CD4-positive, alpha-beta memory T cell (primary cell): ENCODE measurements at regions not wholly inside any gene's neighbourhood (a gene's known extent, or its start where the extent isn't known, plus 50 kb on each side); places are given as distances from the start of the nearest gene placed in this dataset.

Experiments used
- CTCF ChIA-PET: fragments of 350-600 bp; sonication (Branson Sonifier 250); formaldehyde crosslinking; loops from one replicate; lab custom pipeline; 2021; ENCODE audit warnings: inconsistent platforms; ENCODE audit not compliant: partially characterized antibody; lab: Charles Lee
- POLR2A ChIA-PET: fragments of 350-600 bp; sonication (Branson Sonifier 250); formaldehyde crosslinking; loops from one replicate; lab custom pipeline; 2021; ENCODE audit not compliant: partially characterized antibody; lab: Charles Lee
- DNase-seq, 5 donors: peaks; one replicate each; pipeline versions ENCODE4 v3.0.0 to v3.0.0-alpha.2; 2020 to 2022; ENCODE audit warnings: mixed read lengths in 1 of 5
- H3K27ac ChIP-seq: one replicate; pipeline ENCODE4 v1.7.0; 2013; ENCODE audit warnings: low read depth, low read length
- H3K27me3 ChIP-seq: 2 replicates; pipeline ENCODE4 v1.7.0; 2013; ENCODE audit warnings: mild to moderate bottlenecking, low read length, moderate library complexity; ENCODE audit not compliant: insufficient read depth
- H3K36me3 ChIP-seq: 2 replicates; pipeline ENCODE4 v1.7.0; 2013; ENCODE audit warnings: mild to moderate bottlenecking, low read length, moderate library complexity; ENCODE audit not compliant: insufficient read depth
- H3K4me1 ChIP-seq: 2 replicates; pipeline ENCODE4 v1.7.0; 2013; ENCODE audit warnings: mild to moderate bottlenecking, low read length, moderate library complexity; ENCODE audit not compliant: insufficient read depth
- H3K4me3 ChIP-seq, 2 donors: one replicate each; pipeline ENCODE4 v1.7.0; 2013; ENCODE audit warnings: low read length in 2 of 2, mild to moderate bottlenecking in 1 of 2
- H3K9me3 ChIP-seq, 2 donors: one replicate each; pipeline ENCODE4 v1.7.0; 2013; ENCODE audit warnings: low read length in 2 of 2, control low read depth in 1 of 2; ENCODE audit not compliant: control insufficient read depth in 1 of 2
- H3K27ac Mint-ChIP-seq, 7 donors: one replicate each; pipeline ENCODE4 v1.8.0; 2020 to 2021; ENCODE audit warnings: mixed read lengths in 7 of 7, mild to moderate bottlenecking in 6 of 7, inconsistent platforms in 3 of 7, moderate library complexity in 3 of 7
- H3K27me3 Mint-ChIP-seq, 2 donors: one replicate each; pipeline ENCODE4 v1.8.0; 2020 to 2021; ENCODE audit warnings: mixed read lengths in 2 of 2
- H3K36me3 Mint-ChIP-seq, 2 donors: one replicate each; pipeline ENCODE4 v1.8.0; 2020 to 2021; ENCODE audit warnings: mixed read lengths in 2 of 2, inconsistent platforms in 1 of 2, mild to moderate bottlenecking in 1 of 2
- H3K4me1 Mint-ChIP-seq, 4 donors: one replicate each; pipeline ENCODE4 v1.8.0; 2020 to 2021; ENCODE audit warnings: mixed read lengths in 4 of 4, mild to moderate bottlenecking in 1 of 4
- H3K4me3 Mint-ChIP-seq, 8 donors: one replicate each; pipeline ENCODE4 v1.8.0; 2020 to 2021; ENCODE audit warnings: mixed read lengths in 8 of 8, mild to moderate bottlenecking in 7 of 8, moderate library complexity in 6 of 8, inconsistent platforms in 3 of 8
- H3K9me3 Mint-ChIP-seq, 8 donors: one replicate each; pipeline ENCODE4 v1.8.0; 2020 to 2021; ENCODE audit warnings: mixed read lengths in 8 of 8, mild to moderate bottlenecking in 5 of 8, inconsistent platforms in 3 of 8, moderate library complexity in 1 of 8
- intact Hi-C: fragments of 100-400 bp; cut with micrococcal nuclease; formaldehyde crosslinking; loops from one replicate; pipeline ENCODE4 v1.15.1; 2023

DNA sequence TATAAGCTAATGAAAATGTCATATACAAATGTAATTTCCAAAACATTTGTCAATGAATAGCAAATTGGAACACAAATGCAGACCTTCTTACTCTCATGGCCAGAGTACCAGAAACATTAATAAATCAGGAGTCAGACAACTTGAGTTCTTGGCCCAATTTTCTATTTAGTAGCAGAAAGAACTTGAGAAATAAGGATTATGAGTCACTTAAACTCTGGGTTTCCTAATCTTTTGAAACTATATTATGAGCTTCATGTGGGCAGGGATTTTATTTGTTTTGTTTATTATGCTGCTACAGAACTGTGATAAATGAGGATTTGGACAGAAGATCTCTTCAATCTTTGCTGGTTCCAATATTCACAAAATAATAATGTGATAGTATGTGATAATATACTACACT lies 686.7 kb downstream of the NR4A2 start:
- Mint-ChIP-seq H3K4me3 (no peak overlapping the region), H3K4me1 (no peaks in the 10 kb centered on the region), H3K27me3 (no peaks in the 10 kb centered on the region), H3K36me3 (no peaks in the 10 kb centered on the region), H3K9me3 (peaks cover 0 to 2% (median 0%) of the 10 kb centered on the region in 8 donors), H3K27ac (no peak overlapping the region)
- intact Hi-C loops: no loop called here
- CTCF ChIA-PET: no interaction called here
- no peaks in the 10 kb centered on the region for H3K9me3 ChIP-seq
- H3K4me1 ChIP-seq: no peaks in the 10 kb centered on the region
- H3K27me3 ChIP-seq: no peaks in the 10 kb centered on the region
- H3K4me3 ChIP-seq: no peak overlapping the region
- POLR2A ChIA-PET: no interaction called here
- H3K27ac ChIP-seq: no peak overlapping the region
- DNase-seq: no peak
- H3K36me3 ChIP-seq: no peaks in the 10 kb centered on the region

DNA sequence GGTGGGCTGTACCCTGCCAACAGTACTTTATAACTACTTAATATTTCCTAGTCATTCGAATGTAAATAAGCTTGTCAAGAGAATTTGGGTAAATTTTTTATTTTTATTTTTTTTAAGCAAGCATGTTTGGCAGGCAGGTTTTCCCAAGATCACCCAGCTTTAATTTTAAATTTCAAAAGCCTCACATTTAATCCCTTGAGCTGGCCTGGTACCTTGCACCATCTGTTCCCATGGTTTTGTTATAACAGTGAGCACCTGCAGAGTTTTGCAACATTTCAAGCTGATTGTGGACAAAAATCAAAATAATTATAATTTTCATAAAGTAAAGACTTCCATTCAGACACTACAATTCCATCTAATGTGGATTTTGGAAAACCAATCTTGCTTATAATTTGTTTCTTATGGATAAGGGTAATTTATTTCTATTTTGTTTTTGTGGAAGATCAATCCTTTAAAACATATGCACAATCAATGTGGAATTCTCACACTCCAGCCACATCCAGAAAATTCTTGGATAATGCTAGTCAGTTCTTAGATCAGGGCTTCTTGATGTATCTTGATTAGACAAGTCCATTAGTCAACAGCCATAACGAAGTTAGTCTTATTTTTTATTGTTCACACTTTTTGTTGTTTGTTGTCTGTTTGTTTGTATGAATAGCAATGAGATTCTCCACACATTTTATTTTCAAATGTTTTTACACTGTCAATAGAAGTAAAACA lies 689.3 kb downstream of the NR4A2 start:
- intact Hi-C loops: no loop called here
- Mint-ChIP-seq H3K9me3 (peaks cover 0 to 2% (median 0%) of the 10 kb centered on the region in 8 donors), H3K4me1 (no peaks in the 10 kb centered on the region), H3K27me3 (no peaks in the 10 kb centered on the region), H3K27ac (no peak overlapping the region), H3K4me3 (no peak overlapping the region), H3K36me3 (no peaks in the 10 kb centered on the region)
- POLR2A ChIA-PET: no interaction called here
- Histone ChIP-seq H3K4me3 (no peak overlapping the region), H3K36me3 (no peaks in the 10 kb centered on the region), H3K9me3 (no peaks in the 10 kb centered on the region), H3K27me3 (no peaks in the 10 kb centered on the region), H3K4me1 (no peaks in the 10 kb centered on the region), H3K27ac (no peak overlapping the region)
- DNase-seq: no peak
- CTCF ChIA-PET: no interaction called here

DNA sequence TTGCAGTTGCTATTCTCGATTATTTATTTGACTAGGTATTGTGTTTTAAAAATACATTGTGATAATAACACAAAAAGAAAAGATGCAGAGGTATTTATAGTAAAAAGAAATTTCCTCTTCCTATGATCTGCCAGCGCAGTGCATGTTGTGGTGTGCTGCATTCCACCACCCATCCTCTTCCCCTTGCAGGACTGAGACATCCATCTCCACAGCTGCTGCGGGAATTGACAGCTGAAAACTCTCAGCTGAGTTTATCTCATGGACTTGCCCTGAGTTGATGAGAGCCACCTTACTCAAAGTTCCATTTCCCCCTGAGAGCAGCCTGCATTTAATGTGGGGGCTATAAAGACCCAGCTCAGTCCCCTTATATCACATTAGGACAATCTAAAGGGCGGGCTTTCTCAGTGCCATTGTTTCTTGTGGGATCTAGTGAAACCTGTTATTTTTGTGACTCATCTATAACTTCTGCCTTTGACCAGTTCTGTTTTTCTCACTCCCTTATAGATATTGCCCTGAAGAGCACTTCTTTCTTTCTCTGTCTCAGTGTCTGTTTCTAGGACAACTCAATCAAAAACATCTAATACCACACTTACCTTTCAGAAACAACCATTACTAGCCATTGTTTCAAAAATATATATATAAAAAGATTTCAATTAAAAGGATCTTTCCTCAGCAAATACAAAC lies 698.5 kb downstream of the NR4A2 start:
- Histone ChIP-seq H3K27ac (no peak overlapping the region), H3K4me1 (no peaks in the 10 kb centered on the region), H3K4me3 (no peak overlapping the region), H3K36me3 (no peaks in the 10 kb centered on the region), H3K9me3 (no peaks in the 10 kb centered on the region), H3K27me3 (no peaks in the 10 kb centered on the region)
- DNase-seq: no peak
- Mint-ChIP-seq H3K27ac (no peak overlapping the region), H3K4me3 (no peak overlapping the region), H3K4me1 (no peaks in the 10 kb centered on the region), H3K9me3 (peaks cover 0 to 2% (median 0%) of the 10 kb centered on the region in 8 donors), H3K27me3 (no peaks in the 10 kb centered on the region), H3K36me3 (no peaks in the 10 kb centered on the region)
- intact Hi-C loops: no loop called here
- ChIA-PET CTCF (no interaction called here), POLR2A (no interaction called here)

DNA sequence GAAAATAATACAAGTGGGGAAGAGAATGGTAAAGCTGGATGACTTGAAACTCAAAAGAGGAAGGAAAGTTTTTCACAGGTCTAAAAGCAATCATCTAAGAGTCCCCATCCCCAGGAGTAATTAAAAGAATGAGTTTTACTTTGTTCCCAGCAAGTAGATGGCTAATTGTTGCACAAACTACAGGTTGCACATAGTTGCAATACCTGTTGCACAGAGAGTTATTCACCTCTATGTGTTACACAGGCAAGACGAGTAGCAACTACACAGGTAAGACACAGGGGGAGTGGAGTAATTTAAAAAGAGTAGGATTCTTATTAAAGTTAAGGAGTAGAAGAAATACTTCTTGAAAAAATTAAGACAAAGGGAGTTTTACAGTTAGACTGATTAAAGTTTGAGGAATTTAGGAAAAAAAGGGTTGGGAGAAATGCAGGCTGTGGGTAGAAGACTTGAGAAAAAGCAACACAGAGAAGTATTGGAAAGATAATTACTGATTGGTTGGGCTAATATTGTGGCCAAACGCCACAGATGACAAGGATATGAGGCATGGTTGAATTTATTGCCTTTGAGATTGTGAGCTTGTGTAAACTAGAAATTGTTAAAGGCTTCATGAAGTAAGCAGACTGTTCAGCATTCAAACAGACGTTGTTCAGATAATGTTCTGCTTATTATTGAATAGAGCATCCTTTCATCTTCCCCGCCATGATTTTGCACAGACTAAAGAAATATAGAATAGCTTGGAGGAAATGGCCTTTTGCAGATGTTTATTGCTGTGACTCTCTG lies 699.3 kb downstream of the NR4A2 start:
- CTCF ChIA-PET: no interaction called here
- Mint-ChIP-seq H3K4me1 (no peaks in the 10 kb centered on the region), H3K36me3 (no peaks in the 10 kb centered on the region), H3K9me3 (peaks cover 0 to 2% (median 0%) of the 10 kb centered on the region in 8 donors), H3K4me3 (no peak overlapping the region), H3K27ac (no peak overlapping the region), H3K27me3 (no peaks in the 10 kb centered on the region)
- DNase-seq: no peak
- POLR2A ChIA-PET: no interaction called here
- no peaks in the 10 kb centered on the region for H3K27me3 ChIP-seq
- H3K4me1 ChIP-seq: no peaks in the 10 kb centered on the region
- no peak overlapping the region for H3K27ac ChIP-seq
- H3K36me3 ChIP-seq: no peaks in the 10 kb centered on the region
- intact Hi-C loops: no loop called here
- no peak overlapping the region for H3K4me3 ChIP-seq
- H3K9me3 ChIP-seq: no peaks in the 10 kb centered on the region

DNA sequence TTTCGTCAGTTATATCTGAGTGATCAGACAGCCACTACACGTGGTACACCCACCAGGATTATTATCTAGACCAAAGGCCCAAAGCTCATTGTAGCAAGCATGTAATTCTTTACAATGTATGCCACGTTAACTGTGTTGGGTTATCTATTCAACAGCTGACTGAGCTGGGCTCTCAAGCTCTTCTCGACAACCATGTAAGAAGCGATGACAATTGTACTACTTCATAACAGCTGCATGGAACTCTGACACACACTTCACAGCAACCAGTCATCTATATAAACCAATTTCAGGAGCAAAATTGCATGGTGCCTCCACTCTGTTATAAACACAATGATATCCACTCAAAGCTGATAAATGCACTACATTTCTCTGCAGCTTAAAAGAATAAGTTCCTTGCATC lies 701.8 kb downstream of the NR4A2 start:
- POLR2A ChIA-PET: no interaction called here
- Histone ChIP-seq H3K27me3 (no peaks in the 10 kb centered on the region), H3K4me3 (no peak overlapping the region), H3K36me3 (no peaks in the 10 kb centered on the region), H3K4me1 (no peaks in the 10 kb centered on the region), H3K9me3 (no peaks in the 10 kb centered on the region), H3K27ac (no peak overlapping the region)
- Mint-ChIP-seq H3K9me3 (peaks cover 0 to 2% (median 0%) of the 10 kb centered on the region in 8 donors), H3K36me3 (no peaks in the 10 kb centered on the region), H3K4me3 (no peak overlapping the region), H3K27me3 (no peaks in the 10 kb centered on the region), H3K4me1 (no peaks in the 10 kb centered on the region), H3K27ac (no peak overlapping the region)
- intact Hi-C loops: no loop called here
- CTCF ChIA-PET: no interaction called here
- no peak for DNase-seq

DNA sequence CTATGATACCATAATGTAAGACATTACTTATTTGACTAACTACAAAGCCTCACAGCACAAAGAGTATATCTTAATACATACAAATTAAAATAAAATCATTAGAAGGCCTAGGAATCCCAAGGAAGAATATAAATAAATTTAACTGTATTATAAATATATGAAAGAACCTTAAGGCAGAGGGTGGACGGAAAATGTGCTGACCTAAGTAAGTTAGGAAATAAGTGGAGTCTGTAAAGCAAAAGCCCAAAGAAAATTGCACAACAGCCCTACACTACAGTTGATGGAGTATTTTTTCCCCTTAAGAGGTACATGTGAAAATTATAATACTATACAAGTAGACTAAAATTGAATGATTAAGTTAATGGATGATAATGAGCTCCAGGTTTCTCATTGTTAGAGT lies 710.1 kb downstream of the NR4A2 start:
- H3K4me3 ChIP-seq: no peak overlapping the region
- Mint-ChIP-seq H3K27me3 (no peaks in the 10 kb centered on the region), H3K27ac (no peak overlapping the region), H3K9me3 (no peaks in the 10 kb centered on the region), H3K36me3 (no peaks in the 10 kb centered on the region), H3K4me1 (no peaks in the 10 kb centered on the region), H3K4me3 (no peak overlapping the region)
- CTCF ChIA-PET: no interaction called here
- no peak overlapping the region for H3K27ac ChIP-seq
- H3K4me1 ChIP-seq: no peaks in the 10 kb centered on the region
- DNase-seq: no peak
- no peaks in the 10 kb centered on the region for H3K9me3 ChIP-seq
- no peaks in the 10 kb centered on the region for H3K27me3 ChIP-seq
- no peaks in the 10 kb centered on the region for H3K36me3 ChIP-seq
- intact Hi-C loops: no loop called here
- POLR2A ChIA-PET: no interaction called here

DNA sequence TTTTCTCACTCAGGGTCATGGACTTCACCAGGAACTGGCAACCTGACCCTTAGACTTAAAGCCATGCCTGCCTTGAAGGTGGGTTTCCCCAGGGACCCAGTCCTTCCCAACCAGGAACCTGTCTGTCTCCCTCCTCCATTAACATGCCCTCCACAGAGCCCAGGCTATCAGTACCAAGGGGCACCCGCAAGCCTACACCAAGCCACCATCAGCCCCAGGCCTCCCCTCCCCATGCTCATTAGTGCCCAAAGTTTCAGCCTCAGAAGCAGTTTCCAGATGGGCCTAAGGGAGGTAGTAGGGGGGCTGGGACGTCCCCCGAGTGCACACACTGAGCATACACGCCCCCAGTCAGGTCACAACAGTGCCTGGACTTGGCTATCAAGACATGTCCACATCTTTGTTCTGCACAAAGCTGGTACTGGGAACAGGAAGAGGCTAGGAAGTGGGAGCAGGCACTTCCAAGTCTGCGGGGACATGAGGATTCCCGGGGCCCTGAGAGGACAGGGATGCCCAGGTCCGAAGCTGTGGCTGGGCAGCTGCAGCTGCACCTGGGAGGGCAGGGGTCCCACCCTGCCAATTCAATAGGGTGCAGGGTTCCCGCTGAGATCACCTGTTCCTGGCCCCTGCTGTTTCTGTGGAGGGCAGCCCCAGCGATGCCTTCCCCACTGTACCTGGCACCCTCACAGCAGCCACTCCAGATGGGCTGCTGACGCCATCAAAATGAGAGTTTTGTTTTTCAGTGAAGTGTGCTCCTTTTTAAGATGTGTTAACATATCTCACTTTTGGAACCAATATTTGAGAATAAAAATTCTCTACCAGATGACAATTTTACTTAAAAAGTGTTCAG lies 731.4 kb downstream of the NR4A2 start:
- Histone ChIP-seq H3K9me3 (no peaks in the 10 kb centered on the region), H3K4me3 (no peak overlapping the region), H3K27ac (no peak overlapping the region), H3K36me3 (no peaks in the 10 kb centered on the region), H3K27me3 (no peaks in the 10 kb centered on the region), H3K4me1 (no peaks in the 10 kb centered on the region)
- peaks cover 0 to 8% (median under 1%) of the 10 kb centered on the region in 8 donors for H3K9me3 Mint-ChIP-seq
- H3K36me3 Mint-ChIP-seq: no peaks in the 10 kb centered on the region
- no peaks in the 10 kb centered on the region for H3K27me3 Mint-ChIP-seq
- no peaks in the 10 kb centered on the region for H3K4me1 Mint-ChIP-seq
- H3K4me3 Mint-ChIP-seq: no peak overlapping the region
- ChIA-PET POLR2A (no interaction called here), CTCF (no interaction called here)
- H3K27ac Mint-ChIP-seq: no peak overlapping the region
- no peak for DNase-seq
- intact Hi-C loops: no loop called here
